ENCODE measurements at regions not wholly inside any gene's neighbourhood (a gene's known extent, or its start where the extent isn't known, plus 50 kb on each side); places are given as distances from the start of the nearest gene placed in this dataset.
"Not testable (repeated sequence)": the region's sequence is repeated elsewhere in the genome, so short reads cannot be mapped to it uniquely, and the experiment has no call there.

GRCh38 chr2:192901446-192901845 lies 706.7 kb upstream of the TMEFF2 start:
- H3K27ac Mint-ChIP-seq, result no peak overlapping the region
- no peaks in the 10 kb centered on the region for H3K27me3 Mint-ChIP-seq
- CTCF ChIA-PET, result no interaction called here
- POLR2A ChIA-PET, result no interaction called here
- DNase-seq (no peak), ATAC-seq (ENCODE audit: low read depth) (no peak)
- no peaks in the 10 kb centered on the region for H3K4me1 Mint-ChIP-seq
- intact Hi-C loops (cut with micrococcal nuclease), result no loop called here
- H3K4me3 Mint-ChIP-seq, result no peak overlapping the region
- no peak for TF ChIP-seq CTCF (IDR thresholded peaks at IDR 0.05)
- no peaks in the 10 kb centered on the region for H3K36me3 Mint-ChIP-seq (ENCODE audit: low read depth)
- peaks cover 6% of the 10 kb centered on the region for H3K9me3 Mint-ChIP-seq

- Mint-ChIP-seq H3K27ac (no peak overlapping the region), H3K36me3 (ENCODE audit: low read depth) (no peaks in the 10 kb centered on the region), H3K27me3 (no peaks in the 10 kb centered on the region), H3K4me3 (no peak overlapping the region), H3K4me1 (no peaks in the 10 kb centered on the region), H3K9me3 (peaks cover under 1% of the 10 kb centered on the region)
- TF ChIP-seq CTCF (IDR thresholded peaks at IDR 0.05), result no peak
- intact Hi-C loops (cut with micrococcal nuclease), result no loop called here
- ChIA-PET POLR2A (no interaction called here), CTCF (no interaction called here)
- no peak for ATAC-seq (ENCODE audit: low read depth)
- no peak for DNase-seq
Observed at GRCh38 chr2:192899466-192899865, 704.7 kb upstream of the TMEFF2 start.

GRCh38 chr2:192893976-192894375 lies 699.2 kb upstream of the TMEFF2 start:
- POLR2A ChIA-PET; H3K9me3 Mint-ChIP-seq; H3K27me3 Mint-ChIP-seq; H3K4me1 Mint-ChIP-seq; ATAC-seq (ENCODE audit: low read depth); H3K4me3 Mint-ChIP-seq; H3K27ac Mint-ChIP-seq; DNase-seq; CTCF ChIA-PET; H3K36me3 Mint-ChIP-seq (ENCODE audit: low read depth); intact Hi-C loops (cut with micrococcal nuclease): not testable (repeated sequence)

- no peak overlapping the region for H3K4me3 Mint-ChIP-seq
- no peaks in the 10 kb centered on the region for H3K27me3 Mint-ChIP-seq
- no peak for DNase-seq
- POLR2A ChIA-PET, result no interaction called here
- no peaks in the 10 kb centered on the region for H3K4me1 Mint-ChIP-seq
- H3K27ac Mint-ChIP-seq, result no peak overlapping the region
- no peaks in the 10 kb centered on the region for H3K36me3 Mint-ChIP-seq (ENCODE audit: low read depth)
- CTCF ChIA-PET, result no interaction called here
- no peaks in the 10 kb centered on the region for H3K9me3 Mint-ChIP-seq
- no peak for TF ChIP-seq CTCF (IDR thresholded peaks at IDR 0.05)
- intact Hi-C loops (cut with micrococcal nuclease), result no loop called here
- no peak for ATAC-seq (ENCODE audit: low read depth)
Observed at GRCh38 chr2:192888109-192888508, 693.4 kb upstream of the TMEFF2 start.

- no peak overlapping the region for H3K4me3 Mint-ChIP-seq
- ATAC-seq (ENCODE audit: low read depth) (no peak), DNase-seq (no peak)
- ChIA-PET CTCF (no interaction called here), POLR2A (no interaction called here)
- H3K36me3 Mint-ChIP-seq (ENCODE audit: low read depth), result no peaks in the 10 kb centered on the region
- H3K4me1 Mint-ChIP-seq, result no peaks in the 10 kb centered on the region
- no peak overlapping the region for H3K27ac Mint-ChIP-seq
- H3K27me3 Mint-ChIP-seq, result no peaks in the 10 kb centered on the region
- TF ChIP-seq CTCF (IDR thresholded peaks at IDR 0.05), result no peak
- no peaks in the 10 kb centered on the region for H3K9me3 Mint-ChIP-seq
- intact Hi-C loops (cut with micrococcal nuclease), result no loop called here
Observed at GRCh38 chr2:192887337-192887736, 692.6 kb upstream of the TMEFF2 start.

- H3K9me3 Mint-ChIP-seq, result no peaks in the 10 kb centered on the region
- ATAC-seq (ENCODE audit: low read depth) (no peak), DNase-seq (no peak)
- TF ChIP-seq CTCF (IDR thresholded peaks at IDR 0.05), result no peak
- no peaks in the 10 kb centered on the region for H3K27me3 Mint-ChIP-seq
- no peak overlapping the region for H3K4me3 Mint-ChIP-seq
- intact Hi-C loops (cut with micrococcal nuclease), result no loop called here
- CTCF ChIA-PET, result no interaction called here
- H3K4me1 Mint-ChIP-seq, result no peaks in the 10 kb centered on the region
- POLR2A ChIA-PET, result no interaction called here
- H3K27ac Mint-ChIP-seq, result no peak overlapping the region
- H3K36me3 Mint-ChIP-seq (ENCODE audit: low read depth), result no peaks in the 10 kb centered on the region
Observed at GRCh38 chr2:192886636-192887035, 691.9 kb upstream of the TMEFF2 start.
